ENCODE measurements at regions not wholly inside any gene's neighbourhood (a gene's known extent, or its start where the extent isn't known, plus 50 kb on each side); places are given as distances from the start of the nearest gene placed in this dataset.

GRCh38 chr4:181536196-181536746 lies 706.9 kb upstream of the TENM3 start:
- ATAC-seq (ENCODE audit: low read depth) (no peak), DNase-seq (peak; percentile 13)
- Histone ChIP-seq H3K4ac (ENCODE audit: low read depth, low read length) (no peak overlapping the region), H3K4me1 (ENCODE audit: control insufficient read depth, insufficient read depth, low read length) (no peaks in the 10 kb centered on the region), H3K18ac (ENCODE audit: low read depth, low read length) (no peak overlapping the region), H3K36me3 (ENCODE audit: control insufficient read depth, insufficient read depth, low read length) (no peaks in the 10 kb centered on the region), H4K5ac (ENCODE audit: low read depth, low read length) (no peak overlapping the region), H3K23ac (ENCODE audit: low read depth, low read length) (no peak overlapping the region), H3K4me3 (ENCODE audit: insufficient read depth, low read depth, low read length) (no peak overlapping the region), H3K27me3 (ENCODE audit: control insufficient read depth, insufficient read depth, low read length) (no peaks in the 10 kb centered on the region; the same call in 1 of the 2 replicates), H2BK5ac (ENCODE audit: low read depth, low read length, poor library complexity, severe bottlenecking) (no peak overlapping the region), H3K9me3 (ENCODE audit: control insufficient read depth, insufficient read depth, low read length) (no peaks in the 10 kb centered on the region), H3K14ac (replicated peaks; ENCODE audit: low read depth, low read length) (no peak overlapping the region), H3K27ac (ENCODE audit: insufficient read depth, low read length) (no peak overlapping the region), H2BK20ac (ENCODE audit: low read depth, low read length) (no peak overlapping the region), H2BK120ac (ENCODE audit: low read depth, low read length) (no peak overlapping the region), H3K4me2 (ENCODE audit: low read depth, low read length) (no peak overlapping the region), H2AK9ac (replicated peaks; ENCODE audit: low read depth, low read length, poor library complexity) (no peak overlapping the region), H4K8ac (ENCODE audit: low read depth in 2 of 2, low read length in 2 of 2) (no peak overlapping the region), H3K9me1 (ENCODE audit: insufficient read depth, low read length) (no peaks in the 10 kb centered on the region), H3K9ac (ENCODE audit: low read depth, low read length) (no peak overlapping the region), H2BK15ac (ENCODE audit: low read depth, low read length) (no peak overlapping the region), H2AK5ac (ENCODE audit: low read depth, low read length) (no peak overlapping the region), H2AFZ (replicated peaks; ENCODE audit: low read length, poor library complexity) (no peak overlapping the region), H4K91ac (ENCODE audit: insufficient read depth, low read depth, low read length) (no peak overlapping the region), H3K79me1 (ENCODE audit: low read depth in 1 of 2, low read length in 2 of 2) (no peaks in the 10 kb centered on the region), H3K56ac (ENCODE audit: extremely low read depth, insufficient read depth, low read length) (no peak overlapping the region), H4K20me1 (ENCODE audit: insufficient read depth, low read length) (no peaks in the 10 kb centered on the region)
- CTCF ChIA-PET = interaction anchor here (1.2 kb wide), 1 partner anchor 10 kb away, joined by 3 read pairs; no protein-coding TSS in a partner anchor
- intact Hi-C loops (cut with micrococcal nuclease) (no loop called here), dilution Hi-C loops (cut with HindIII; ENCODE audit: low sequenced_read_pairs, unreplicated experiment) (no loop called here), in situ Hi-C loops (cut with MboI; ENCODE audit: low sequenced_read_pairs) (loop anchor here (25.0 kb wide), 1 partner anchor 849 kb away; no protein-coding TSS in a partner anchor)
- 100% methylated on average over 2 of the region's 4 CpGs; no CpG with 5 or more reads in 1 of the 2 experiments for WGBS, 2 experiments (ENCODE audit: extremely low coverage in 2 of 2, insufficient read length in 1 of 2)
- no peak for TF ChIP-seq FOS (IDR thresholded peaks at IDR 0.05; ENCODE audit: low read depth, low read length)
- TF ChIP-seq CTCF (conservative IDR thresholded peaks at IDR 0.05; ENCODE audit: low read depth, low read length) = no peak
- TF ChIP-seq NFE2L2 (IDR thresholded peaks at IDR 0.05; ENCODE audit: low read depth, low read length) = no peak
- TF ChIP-seq, protein P1, sequence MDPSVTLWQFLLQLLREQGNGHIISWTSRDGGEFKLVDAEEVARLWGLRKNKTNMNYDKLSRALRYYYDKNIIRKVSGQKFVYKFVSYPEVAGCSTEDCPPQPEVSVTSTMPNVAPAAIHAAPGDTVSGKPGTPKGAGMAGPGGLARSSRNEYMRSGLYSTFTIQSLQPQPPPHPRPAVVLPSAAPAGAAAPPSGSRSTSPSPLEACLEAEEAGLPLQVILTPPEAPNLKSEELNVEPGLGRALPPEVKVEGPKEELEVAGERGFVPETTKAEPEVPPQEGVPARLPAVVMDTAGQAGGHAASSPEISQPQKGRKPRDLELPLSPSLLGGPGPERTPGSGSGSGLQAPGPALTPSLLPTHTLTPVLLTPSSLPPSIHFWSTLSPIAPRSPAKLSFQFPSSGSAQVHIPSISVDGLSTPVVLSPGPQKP (IDR thresholded peaks at IDR 0.05; ENCODE audit: borderline replicate concordance, low read depth, low read length) = no peak
- TF ChIP-seq BHLHE40 (IDR thresholded peaks at IDR 0.05; ENCODE audit: low read depth, low read length) = no peak
- TF ChIP-seq MXI1 (IDR thresholded peaks at IDR 0.05; ENCODE audit: borderline replicate concordance, low read depth, low read length) = no peak
- TF ChIP-seq CHD1 (IDR thresholded peaks at IDR 0.05; ENCODE audit: low read depth, low read length) = no peak
- no peak for TF ChIP-seq USF2 (IDR thresholded peaks at IDR 0.05; ENCODE audit: low read depth, low read length)
- TF ChIP-seq RFX5 (IDR thresholded peaks at IDR 0.05; ENCODE audit: low read depth, low read length) = no peak
- TF ChIP-seq RCOR1 (IDR thresholded peaks at IDR 0.05; ENCODE audit: insufficient replicate concordance, low read length) = no peak
- no peak for TF ChIP-seq MAZ (IDR thresholded peaks at IDR 0.05; ENCODE audit: borderline replicate concordance, low read depth, low read length)
- no peak for TF ChIP-seq SMC3 (IDR thresholded peaks at IDR 0.05; ENCODE audit: low read depth, low read length)
- TF ChIP-seq POLR2A (IDR thresholded peaks at IDR 0.05; ENCODE audit: low read depth, low read length) = no peak
- no peak for TF ChIP-seq CEBPB (IDR thresholded peaks at IDR 0.05; ENCODE audit: low read depth, low read length)
- no peak for TF ChIP-seq RAD21 (IDR thresholded peaks at IDR 0.05; ENCODE audit: low read length)
- TF ChIP-seq MAFK (IDR thresholded peaks at IDR 0.05; ENCODE audit: low read depth, low read length) = no peak
- POLR2A ChIA-PET (ENCODE audit: unreplicated experiment) = no interaction called here
- BruUV-seq (replicated peaks) = no TSS peak

Data from IMR-90 (cell line).